MG63 (cell line): ENCODE measurements at regions not wholly inside any gene's neighbourhood (a gene's known extent, or its start where the extent isn't known, plus 50 kb on each side); places are given as distances from the start of the nearest gene placed in this dataset.
A peak's percentile ranks its signal among the peaks of the same experiment; 100 is the strongest.

Experiments used
- DNase-seq: peaks from one replicate; pipeline ENCODE4 v3.0.0-alpha.2; 2020
- H3K27me3 ChIP-seq: fragments of 250-450 bp; sonication (Bioruptor Pico); 2 replicates; pipeline ENCODE4 v1.5.1; 2020; ENCODE audit warnings: mild to moderate bottlenecking, moderate library complexity
- H3K36me3 ChIP-seq: fragments of 250-450 bp; sonication (Bioruptor Pico); 2 replicates; pipeline ENCODE4 v1.5.1; 2020; ENCODE audit warnings: mild to moderate bottlenecking, moderate library complexity
- H3K4me3 ChIP-seq: fragments of 250-450 bp; sonication (Bioruptor Pico); 2 replicates; pipeline ENCODE4 v1.5.1; 2020; ENCODE audit warnings: mild to moderate bottlenecking, moderate library complexity
- H3K9me3 ChIP-seq: fragments of 250-450 bp; sonication (Bioruptor Pico); 2 replicates; pipeline ENCODE4 v1.5.1; 2020; ENCODE audit warnings: mild to moderate bottlenecking, moderate library complexity

DNA sequence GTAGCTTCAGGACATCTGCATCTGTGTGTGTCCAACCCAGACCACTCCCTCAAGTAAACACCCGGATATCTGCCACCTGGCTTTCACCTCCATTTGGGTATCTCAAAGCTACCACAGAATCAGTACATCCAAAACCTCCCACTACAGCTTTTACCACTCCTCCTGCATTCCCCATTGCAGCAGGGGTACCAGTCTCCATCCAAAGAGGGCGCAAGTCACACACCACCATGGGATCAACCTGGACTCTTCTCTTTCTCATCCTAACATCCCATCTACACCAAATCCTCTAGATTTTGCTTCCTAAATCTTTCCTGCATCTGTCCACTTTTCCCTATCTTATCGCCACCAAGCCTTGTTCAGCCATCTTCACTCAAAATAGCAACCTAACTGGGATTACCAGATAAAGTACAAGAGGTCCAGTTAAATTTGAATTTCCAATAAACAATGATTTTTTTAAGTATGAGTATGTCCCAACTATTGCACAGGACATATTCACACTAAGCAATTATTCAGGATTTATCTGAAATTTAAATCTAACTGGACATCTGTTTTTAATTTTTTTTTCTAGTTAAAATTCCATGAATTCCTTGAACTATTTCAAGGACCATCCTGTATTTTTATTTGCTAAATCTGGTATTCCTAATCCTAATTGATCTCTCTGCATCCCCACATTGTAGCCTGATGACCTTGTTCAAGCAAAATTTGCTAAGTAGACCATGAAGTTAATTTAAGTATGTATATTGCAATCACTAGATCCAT is 164.3 kb upstream of the MLN start:
- H3K36me3 ChIP-seq = no peaks in the 10 kb centered on the region
- H3K9me3 ChIP-seq = peaks cover 4% of the 10 kb centered on the region
- H3K27me3 ChIP-seq = no peaks in the 10 kb centered on the region; the same call in none of the 2 replicates
- H3K4me3 ChIP-seq = no peak overlapping the region
- no peak for DNase-seq

DNA sequence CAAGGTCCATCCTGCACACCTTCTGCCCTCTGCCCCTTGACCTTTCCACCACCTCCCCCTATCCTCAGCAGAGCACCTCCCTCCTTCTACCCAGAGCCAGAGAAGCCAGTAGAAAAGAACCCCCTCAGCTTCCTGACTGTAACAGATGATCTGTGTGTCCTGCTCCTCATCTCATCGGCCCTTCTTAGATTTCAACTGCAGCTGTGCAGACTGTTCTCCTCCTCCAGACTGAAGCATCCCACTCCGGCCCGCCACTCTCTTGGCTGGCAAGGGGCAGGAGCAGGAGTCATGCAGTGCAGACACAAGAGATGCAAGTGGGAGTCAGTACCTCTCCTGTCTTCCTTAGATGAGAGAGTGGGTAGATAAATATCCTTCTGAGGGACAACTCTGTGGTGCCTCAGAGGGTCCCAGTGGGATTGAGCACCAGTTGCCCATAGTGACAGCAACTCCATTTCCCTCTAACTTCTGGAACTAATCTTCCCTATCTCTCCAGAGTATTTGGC is 163.5 kb upstream of the MLN start:
- no peak overlapping the region for H3K4me3 ChIP-seq

DNA sequence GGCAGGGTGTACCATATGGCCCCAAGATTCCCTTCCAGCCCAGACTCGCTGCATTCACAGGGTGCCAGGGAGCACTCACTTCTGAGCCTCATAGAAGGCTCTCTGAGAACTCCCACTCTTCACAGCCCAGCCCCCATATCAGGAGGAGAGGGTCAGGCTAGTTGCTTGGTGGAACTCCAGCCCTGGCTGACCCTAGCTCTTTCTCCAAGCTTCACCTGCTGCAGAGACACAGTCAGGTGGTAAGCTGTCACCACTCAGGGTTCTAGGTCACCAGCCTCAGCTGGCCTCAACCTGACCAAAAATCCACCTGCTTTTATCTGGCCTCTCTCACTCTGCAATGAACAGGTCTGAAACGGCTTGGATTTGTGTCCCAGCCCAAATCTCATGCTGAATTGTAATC is 162.7 kb upstream of the MLN start:
- Histone ChIP-seq H3K36me3 (no peaks in the 10 kb centered on the region), H3K27me3 (no peaks in the 10 kb centered on the region; the same call in 1 of the 2 replicates), H3K9me3 (no peaks in the 10 kb centered on the region), H3K4me3 (no peak overlapping the region)
- no peak for DNase-seq

More for the DNA sequence above, 163.5 kb upstream of the MLN start:
- Histone ChIP-seq H3K27me3 (no peaks in the 10 kb centered on the region; the same call in none of the 2 replicates), H3K36me3 (no peaks in the 10 kb centered on the region), H3K9me3 (peaks cover 4% of the 10 kb centered on the region)
- DNase-seq = no peak

DNA sequence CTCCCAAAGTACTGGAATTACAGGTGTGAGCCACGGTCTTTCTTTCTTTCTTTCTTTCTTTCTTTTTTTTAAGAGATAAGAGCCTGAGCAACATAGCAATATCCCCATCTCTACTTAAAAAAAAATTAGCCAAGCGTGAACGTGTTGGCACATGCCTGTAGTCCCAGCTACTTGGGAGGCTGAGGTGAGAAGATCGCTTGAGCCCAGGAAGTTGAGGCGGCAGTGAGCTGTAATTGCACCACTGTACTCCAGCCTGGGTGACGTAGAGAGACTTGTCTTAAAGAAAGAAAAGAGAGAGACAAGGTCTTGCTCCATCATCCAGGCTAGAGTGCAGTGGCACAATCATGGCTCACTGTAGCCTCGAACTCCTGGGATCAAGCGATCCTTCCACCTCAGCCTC is 162.0 kb upstream of the MLN start:
- no peaks in the 10 kb centered on the region for H3K9me3 ChIP-seq
- DNase-seq = no peak
- no peaks in the 10 kb centered on the region for H3K36me3 ChIP-seq
- H3K27me3 ChIP-seq = no peaks in the 10 kb centered on the region; the same call in 1 of the 2 replicates
- H3K4me3 ChIP-seq = no peak overlapping the region

DNA sequence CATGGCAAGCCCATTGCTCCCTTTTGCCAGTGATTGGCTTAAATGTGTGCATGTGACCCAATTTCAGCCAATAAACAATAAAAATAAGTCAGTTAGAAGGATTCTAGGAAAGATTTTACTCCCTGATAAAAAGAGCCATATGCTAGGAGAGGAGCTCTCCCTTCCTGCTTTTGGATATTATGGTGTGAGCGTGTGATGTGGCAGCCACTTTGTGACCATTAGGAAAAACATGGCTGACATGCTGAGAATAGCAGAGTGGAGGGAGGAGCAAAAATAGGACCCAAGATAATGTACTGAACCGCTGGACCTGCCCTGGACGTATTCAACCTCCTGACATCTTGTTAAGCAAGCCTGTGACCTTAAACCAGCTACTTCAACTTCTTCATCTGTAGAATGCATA is 160.6 kb upstream of the MLN start:
- Histone ChIP-seq H3K27me3 (no peaks in the 10 kb centered on the region), H3K4me3 (no peak overlapping the region), H3K36me3 (no peaks in the 10 kb centered on the region), H3K9me3 (no peaks in the 10 kb centered on the region)
- no peak for DNase-seq

DNA sequence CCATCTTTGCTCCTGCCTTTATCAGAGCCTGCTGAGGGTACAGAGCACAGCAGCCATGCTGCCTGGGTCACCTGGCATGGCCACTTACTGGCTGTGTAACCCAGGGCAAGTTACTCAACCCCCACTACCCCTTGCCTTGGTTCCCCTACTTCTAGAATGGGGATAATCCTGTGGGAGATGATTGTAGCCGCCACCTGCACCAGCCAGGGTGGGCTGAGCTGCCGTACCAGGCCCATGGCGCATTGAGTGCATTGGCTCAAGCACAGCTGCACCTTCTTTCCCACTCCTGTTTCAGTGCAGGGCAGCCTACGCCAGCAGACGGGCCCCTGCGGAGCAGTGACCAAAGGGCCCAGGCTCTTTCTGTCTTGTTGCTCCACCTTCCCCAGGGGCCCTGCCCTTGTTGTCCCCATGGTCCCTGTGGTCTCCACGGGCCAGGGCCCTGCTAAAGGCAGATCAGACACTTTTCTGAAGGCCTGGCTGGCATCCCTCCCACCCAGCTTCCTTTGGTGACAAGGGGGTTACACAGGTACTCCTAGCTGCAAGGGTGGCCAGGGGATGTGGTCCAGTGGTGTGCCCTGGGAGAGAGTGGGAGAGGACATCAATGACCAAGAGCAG is 159.4 kb upstream of the MLN start:
- no peaks in the 10 kb centered on the region for H3K36me3 ChIP-seq
- no peak for DNase-seq
- no peak overlapping the region for H3K4me3 ChIP-seq
- H3K9me3 ChIP-seq = no peaks in the 10 kb centered on the region
- no peaks in the 10 kb centered on the region for H3K27me3 ChIP-seq

DNA sequence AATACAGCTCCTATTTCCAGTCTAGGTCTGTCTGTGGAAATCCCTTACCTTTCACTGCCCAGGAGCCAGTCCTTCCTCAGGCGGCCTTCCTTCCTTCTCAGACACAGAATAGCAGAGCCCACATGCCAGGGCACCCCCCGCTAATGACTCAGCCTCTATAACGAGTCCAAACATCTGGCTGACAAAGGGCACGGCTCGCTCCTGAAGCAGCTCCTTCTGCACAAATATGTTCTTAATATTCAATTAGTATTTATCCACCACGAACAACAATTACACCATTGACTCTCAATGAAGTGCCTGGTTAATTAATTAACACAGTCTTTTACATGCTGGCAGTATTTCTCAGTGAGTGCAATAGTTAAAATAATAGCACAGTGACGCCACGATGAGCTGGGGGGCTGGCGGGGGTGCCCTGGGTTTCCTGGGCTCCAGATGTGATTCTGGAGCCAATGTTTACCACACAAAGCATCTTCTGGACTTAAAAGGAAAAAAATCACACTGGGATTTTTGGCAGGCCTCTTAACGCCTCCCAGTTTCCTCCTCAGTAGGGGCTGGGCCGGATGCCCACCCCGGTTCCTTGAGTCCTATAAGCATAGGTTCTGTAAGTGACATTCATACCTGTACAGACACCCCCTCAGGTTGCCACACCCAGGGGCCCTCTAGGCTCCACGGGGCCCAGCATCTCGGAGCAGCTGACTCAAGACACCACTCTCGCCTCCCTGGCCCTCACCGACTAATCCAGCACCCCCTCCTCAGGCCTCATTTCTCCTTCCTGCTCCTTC is 158.6 kb upstream of the MLN start:
- Histone ChIP-seq H3K27me3 (no peaks in the 10 kb centered on the region), H3K9me3 (no peaks in the 10 kb centered on the region), H3K4me3 (no peak overlapping the region), H3K36me3 (no peaks in the 10 kb centered on the region)
- DNase-seq = peak; percentile 68

DNA sequence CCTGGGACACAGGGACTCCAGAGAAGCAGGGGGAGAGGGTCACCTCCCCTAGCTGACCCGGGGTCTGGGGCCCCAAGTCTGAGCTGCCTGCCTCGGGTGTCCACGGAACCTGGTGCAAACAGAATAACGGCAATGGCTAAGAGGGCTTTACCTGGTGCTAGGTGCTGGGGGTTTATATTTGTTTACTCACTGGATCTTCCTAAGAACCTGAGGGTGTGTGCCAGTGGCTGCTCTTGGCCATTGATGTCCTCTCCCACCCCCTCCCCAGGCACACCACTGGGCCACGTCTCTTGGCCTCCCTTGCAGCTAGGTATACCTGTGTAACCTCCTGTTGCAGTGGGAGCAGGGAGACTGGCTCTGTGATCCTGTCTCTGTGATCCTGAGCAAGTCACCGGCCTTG is 157.9 kb upstream of the MLN start:
- no peaks in the 10 kb centered on the region for H3K9me3 ChIP-seq
- H3K4me3 ChIP-seq = no peak overlapping the region
- no peaks in the 10 kb centered on the region for H3K36me3 ChIP-seq
- DNase-seq = no peak
- no peaks in the 10 kb centered on the region for H3K27me3 ChIP-seq

DNA sequence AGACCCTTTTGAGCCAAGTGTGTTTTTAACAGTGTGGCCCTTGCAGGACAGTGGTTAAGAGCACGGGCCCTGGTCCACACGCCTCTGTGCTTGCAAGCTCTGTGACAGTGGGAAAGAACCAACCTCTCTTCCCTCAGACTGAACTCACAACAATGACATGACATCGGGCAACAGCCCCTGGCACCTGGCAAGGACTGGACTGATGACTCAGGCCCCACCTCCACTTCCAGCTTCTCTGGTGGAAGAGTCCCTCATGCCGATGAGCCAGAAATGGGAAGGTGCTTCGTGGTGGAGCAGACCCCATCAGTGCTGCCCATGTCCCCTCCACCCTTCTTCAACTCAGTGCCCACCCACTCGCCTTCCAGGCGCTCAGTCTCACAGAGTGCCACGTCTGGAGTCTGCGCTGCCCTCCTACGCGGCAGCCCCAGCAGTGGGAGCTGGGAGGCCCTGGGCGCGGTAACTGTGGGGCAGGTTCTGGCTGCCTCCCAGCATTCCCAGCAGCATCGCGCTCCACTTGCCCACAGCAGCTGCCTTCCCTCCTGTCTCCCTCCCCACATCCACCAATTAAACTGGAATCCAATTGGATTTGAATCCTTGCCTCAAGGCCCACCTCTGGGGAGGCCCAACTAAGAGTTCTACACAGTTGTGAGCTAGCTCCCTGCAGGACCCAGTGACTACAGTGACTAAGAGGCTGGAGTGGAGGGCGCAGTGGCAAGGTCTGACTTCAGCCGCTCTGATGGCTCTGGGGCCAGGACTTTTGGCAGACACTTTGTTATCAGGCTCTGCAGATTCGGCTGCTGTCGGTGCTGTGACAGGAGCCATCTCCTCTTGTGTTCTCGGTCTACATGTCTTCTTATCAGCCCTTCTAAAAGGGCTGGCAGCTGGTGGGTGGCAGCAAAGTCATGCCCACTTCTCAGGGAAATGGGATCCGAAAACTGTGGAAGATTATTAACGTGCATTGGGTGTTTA is 156.8 kb upstream of the MLN start:
- no peaks in the 10 kb centered on the region for H3K27me3 ChIP-seq
- H3K36me3 ChIP-seq = no peaks in the 10 kb centered on the region
- H3K9me3 ChIP-seq = no peaks in the 10 kb centered on the region
- no peak overlapping the region for H3K4me3 ChIP-seq
- DNase-seq = peak; percentile 12

DNA sequence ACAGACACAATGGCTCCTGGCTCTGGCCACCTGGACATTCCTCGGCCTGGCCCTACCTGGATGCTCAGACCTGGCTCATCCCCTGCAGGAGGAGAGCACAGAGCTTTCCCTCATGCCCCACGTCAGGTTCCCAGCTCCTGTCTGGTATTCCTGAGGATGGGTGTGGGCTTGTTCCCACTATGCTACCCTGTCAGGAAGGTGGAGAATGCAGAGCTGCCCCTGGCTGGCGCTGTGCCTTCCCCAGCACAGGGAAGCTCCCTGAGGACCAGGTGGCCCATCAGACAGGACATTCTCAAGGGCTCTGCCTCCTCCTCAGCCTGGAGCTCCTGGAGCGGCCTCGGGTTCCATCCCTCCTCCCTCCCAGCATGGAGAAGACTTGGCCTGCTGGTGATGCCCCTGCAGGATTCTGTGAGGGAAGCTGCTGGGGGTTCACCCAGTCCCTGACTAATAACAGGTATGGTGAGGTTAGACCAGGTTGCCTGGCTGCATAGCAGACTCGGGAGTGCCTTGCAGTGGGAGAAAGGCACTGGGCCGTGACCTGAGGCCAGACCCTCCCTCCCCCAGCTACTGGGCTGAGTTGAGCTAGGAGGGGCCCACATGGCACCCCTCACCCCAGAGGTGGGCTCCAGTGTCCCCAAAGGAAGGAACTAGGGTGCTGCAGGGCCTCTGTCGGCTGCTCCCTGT is 156.0 kb upstream of the MLN start:
- H3K9me3 ChIP-seq = no peaks in the 10 kb centered on the region
- no peaks in the 10 kb centered on the region for H3K27me3 ChIP-seq
- H3K36me3 ChIP-seq = no peaks in the 10 kb centered on the region
- H3K4me3 ChIP-seq = no peak overlapping the region
- DNase-seq = no peak

DNA sequence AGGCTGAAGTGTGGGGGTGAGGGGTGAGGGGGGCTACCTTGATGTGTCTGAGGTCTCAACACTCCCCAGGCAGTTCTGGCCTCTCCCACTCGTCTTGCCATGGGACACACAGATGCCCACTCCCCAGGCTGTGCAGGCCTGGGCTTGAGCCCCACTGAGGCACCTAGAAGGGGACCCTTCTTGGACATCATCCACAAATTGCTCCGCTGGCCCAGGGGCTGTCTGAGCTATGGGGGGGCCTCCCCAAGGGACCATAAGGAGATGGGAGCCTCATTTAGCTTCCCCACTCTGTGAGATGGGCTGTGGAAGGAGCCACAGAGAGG is 155.5 kb upstream of the MLN start:
- DNase-seq = no peak
- no peaks in the 10 kb centered on the region for H3K27me3 ChIP-seq

DNA sequence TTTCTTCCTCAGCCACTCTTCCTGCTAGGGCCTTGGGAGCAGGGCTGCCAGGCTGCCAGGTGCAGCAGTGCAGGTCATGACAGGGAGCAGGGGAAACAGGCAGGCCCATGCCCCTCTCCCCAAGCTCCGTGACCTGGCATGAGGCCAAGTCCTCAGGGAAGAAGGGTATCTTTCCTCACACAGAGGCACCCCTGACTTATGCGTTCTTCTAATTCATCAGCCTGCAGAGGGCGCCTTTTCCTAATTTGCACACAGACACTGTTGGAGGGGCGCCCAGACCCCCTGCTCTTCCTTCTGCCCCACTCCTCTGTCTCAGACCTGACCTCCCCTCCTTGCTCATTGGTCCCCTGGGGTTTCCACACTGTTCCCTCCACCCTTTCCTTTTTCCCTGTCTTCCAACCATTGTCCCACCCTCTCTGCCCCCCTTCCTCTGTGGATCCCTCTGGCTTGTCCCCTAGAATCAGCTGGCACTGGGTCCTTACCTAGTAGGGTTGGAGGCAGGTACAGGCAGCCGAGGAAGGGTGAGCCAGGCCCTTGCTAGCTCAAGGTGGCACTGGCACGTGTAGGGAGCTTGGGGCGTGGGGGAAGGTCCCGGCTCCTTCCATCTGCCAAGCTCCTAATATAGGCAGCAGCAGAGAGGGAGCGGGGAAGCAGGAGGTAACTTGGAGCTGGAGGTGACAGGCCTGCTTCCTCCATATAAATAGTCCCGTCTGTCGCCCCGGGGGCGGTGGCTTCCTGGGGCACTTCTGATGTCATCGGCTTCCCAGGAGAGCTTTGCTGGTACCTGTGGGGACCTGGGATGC is 154.9 kb upstream of the MLN start:
- Histone ChIP-seq H3K9me3 (no peaks in the 10 kb centered on the region), H3K4me3 (no peak overlapping the region), H3K27me3 (no peaks in the 10 kb centered on the region), H3K36me3 (no peaks in the 10 kb centered on the region)
- no peak for DNase-seq

More for the DNA sequence above, 155.5 kb upstream of the MLN start:
- Histone ChIP-seq H3K4me3 (no peak overlapping the region), H3K9me3 (no peaks in the 10 kb centered on the region), H3K36me3 (no peaks in the 10 kb centered on the region)

DNA sequence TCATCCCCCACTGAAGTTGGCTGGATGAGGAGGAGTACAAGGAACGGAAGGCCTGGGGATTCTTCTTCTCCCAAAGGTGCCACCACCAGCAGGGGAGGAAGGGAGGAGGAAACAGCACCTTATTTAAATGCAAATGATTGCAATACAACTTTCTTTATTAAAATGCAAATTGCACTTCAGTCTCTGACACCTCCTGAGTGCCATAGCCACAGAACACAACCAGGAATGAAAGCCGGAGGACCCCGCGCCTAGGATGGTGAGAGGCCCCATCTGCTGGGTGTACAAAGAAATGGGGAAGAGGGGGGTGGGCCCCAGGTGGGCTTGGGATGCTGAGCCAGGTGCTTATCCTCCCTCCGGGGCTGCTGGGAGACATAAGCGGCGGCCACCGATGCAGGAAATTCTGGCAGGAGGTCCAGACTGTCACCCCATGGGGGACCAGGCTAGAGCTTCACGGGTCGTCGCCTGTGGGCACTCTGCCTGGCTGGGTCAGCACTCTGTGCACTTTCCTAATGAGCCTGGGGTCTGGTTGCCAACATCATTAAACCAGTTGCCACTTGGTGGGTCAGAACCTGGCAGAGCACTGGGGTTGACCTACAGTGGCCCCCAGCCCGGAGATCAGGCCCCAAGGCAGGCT is 154.2 kb upstream of the MLN start:
- Histone ChIP-seq H3K27me3 (no peaks in the 10 kb centered on the region), H3K36me3 (no peaks in the 10 kb centered on the region), H3K4me3 (no peak overlapping the region), H3K9me3 (no peaks in the 10 kb centered on the region)
- DNase-seq = no peak

DNA sequence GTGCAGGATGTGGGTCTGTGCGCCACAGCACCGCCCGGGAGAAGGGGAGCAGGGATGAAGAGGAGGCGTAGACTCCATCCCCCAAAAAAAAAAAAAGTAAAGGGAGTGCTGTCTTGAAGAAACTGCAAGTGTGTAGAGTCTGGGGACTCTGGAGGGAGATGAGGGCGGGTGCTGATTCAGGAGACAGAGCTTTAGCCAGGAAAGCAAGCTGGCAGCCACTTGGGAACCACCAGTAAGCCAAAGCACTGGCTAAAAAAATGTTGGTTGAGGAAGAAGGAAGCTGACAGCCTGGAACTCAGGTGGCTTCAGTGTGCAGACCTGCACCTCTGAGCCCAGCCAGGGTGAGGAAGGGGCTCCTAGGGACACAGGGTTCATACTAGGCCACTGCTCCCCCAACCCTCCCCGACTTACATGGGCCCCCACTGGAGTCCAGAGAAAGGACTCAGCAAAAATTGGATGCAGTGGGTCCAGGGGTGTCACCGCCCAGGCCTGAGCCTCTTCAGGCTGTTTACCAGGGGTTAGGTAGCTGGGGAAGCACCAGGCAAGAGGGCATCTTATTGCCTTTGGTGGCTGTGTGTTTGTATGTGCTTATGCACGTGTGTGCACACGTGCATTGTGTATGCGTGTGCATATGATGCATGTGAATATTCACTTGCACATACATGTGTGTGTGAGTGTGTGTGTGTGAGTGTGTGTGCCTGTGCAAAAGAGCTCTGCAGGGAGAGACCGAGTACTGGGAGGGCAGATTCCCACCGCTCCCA is 153.5 kb upstream of the MLN start:
- Histone ChIP-seq H3K36me3 (no peaks in the 10 kb centered on the region), H3K9me3 (no peaks in the 10 kb centered on the region), H3K27me3 (no peaks in the 10 kb centered on the region), H3K4me3 (no peak overlapping the region)
- DNase-seq = no peak
